Upper lobe of left lung (tissue), 6 donors: ENCODE measurements at regions not wholly inside any gene's neighbourhood (a gene's known extent, or its start where the extent isn't known, plus 50 kb on each side); places are given as distances from the start of the nearest gene placed in this dataset.

Source experiments
- ATAC-seq, 2 donors: fragments of 200-7000 bp; cut with Tn5 transposase; one replicate each; pipeline ENCODE4 v1.9.1; 2022; ENCODE audit warnings: mild to moderate bottlenecking in 2 of 2, moderate library complexity in 2 of 2; ENCODE audit not compliant: low FRiP score in 2 of 2
- DNase-seq, 2 donors: peaks; one replicate each; pipeline ENCODE4 v3.0.0-alpha.2; 2019 to 2020
- H3K27ac ChIP-seq, 4 donors: fragments of 200-600 bp; sonication (generic); one replicate each; pipeline ENCODE4 v1.5.1; 2016 to 2019
- H3K27me3 ChIP-seq, 4 donors: fragments of 200-600 bp; sonication (generic); one replicate each; pipeline ENCODE4 v1.5.1; 2017 to 2019
- H3K36me3 ChIP-seq, 4 donors: fragments of 200-600 bp; sonication (generic); one replicate each; pipeline ENCODE4 v1.5.1; 2016 to 2019
- H3K4me1 ChIP-seq, 4 donors: fragments of 200-600 bp; sonication (generic); one replicate each; pipeline ENCODE4 v1.5.1; 2018 to 2019
- H3K4me3 ChIP-seq, 4 donors: fragments of 200-600 bp; sonication (generic); one replicate each; pipeline ENCODE4 v1.5.1; 2017 to 2019; ENCODE audit warnings: mild to moderate bottlenecking in 2 of 4, moderate library complexity in 1 of 4
- H3K9me3 ChIP-seq, 4 donors: fragments of 200-600 bp; sonication (generic); one replicate each; pipeline ENCODE4 v1.5.1; 2018 to 2019
- CTCF ChIP-seq, 6 experiments: fragments of 450-650 bp in 4 of 6; fragments of 200-600 bp in 2 of 6; sonication (generic) in 2 of 6; IDR thresholded peaks; one replicate each; pipeline ENCODE4 v1.5.1; 2016 to 2019; ENCODE audit warnings: antibody characterized with exemption in 6 of 6
- EP300 ChIP-seq, 4 donors: sonication (generic); formaldehyde crosslinking; IDR thresholded peaks; one replicate each; pipeline ENCODE4 v1.5.1; 2017; ENCODE audit warnings: antibody characterized with exemption in 4 of 4, control low read depth in 2 of 4
- POLR2A ChIP-seq, 4 donors: fragments of 450-650 bp; IDR thresholded peaks; one replicate each; pipeline ENCODE4 v1.5.1; 2016 to 2017; ENCODE audit warnings: antibody characterized with exemption in 4 of 4, mild to moderate bottlenecking in 2 of 4
- POLR2AphosphoS5 ChIP-seq, 2 donors: sonication (generic); formaldehyde crosslinking; IDR thresholded peaks; one replicate each; pipeline ENCODE4 v1.5.1; 2017; ENCODE audit warnings: antibody characterized with exemption in 2 of 2
- WGBS, 2 donors: methylation state at CpG; one replicate each; pipeline ENCODE4 v1.1.5; 2017 to 2018; 5-methylcytosine and 5-hydroxymethylcytosine counted together
- donor health status: DM: no; HTN: no; CAD: no; lungs with moderate emphysema.
- donor health status: DM: no; HTN: yes; CAD: no; lungs with severe emphysema.

GRCh38 chr2:235314371-235314930 lies 179.4 kb upstream of the AGAP1 start:
- DNase-seq (no peak), ATAC-seq (no peak)
- WGBS, 2 donors, result 65 to 74% methylated on average over 10 to 11 of the region's 11 CpGs
- Histone ChIP-seq H3K27ac (no peak overlapping the region), H3K4me3 (no peak overlapping the region), H3K9me3 (no peaks in the 10 kb centered on the region), H3K4me1 (peaks cover 0 to 7% (median 0%) of the 10 kb centered on the region in 4 donors), H3K36me3 (no peaks in the 10 kb centered on the region), H3K27me3 (no peaks in the 10 kb centered on the region)
- TF ChIP-seq POLR2A (IDR thresholded peaks at IDR 0.05) (no peak), EP300 (IDR thresholded peaks at IDR 0.05) (no peak), POLR2AphosphoS5 (IDR thresholded peaks at IDR 0.05) (no peak)

GRCh38 chr2:235319095-235319494 lies 174.7 kb upstream of the AGAP1 start:
- WGBS, 2 donors, result 49 to 62% methylated on average over 4 of the region's 4 CpGs
- DNase-seq (peak in 1 of 2 donors; percentile 28), ATAC-seq (peak in 1 of 2 donors; percentile 44)
- no peaks in the 10 kb centered on the region for H3K36me3 ChIP-seq
- H3K4me1 ChIP-seq, result peaks cover 0 to 7% (median 0%) of the 10 kb centered on the region in 4 donors
- no peaks in the 10 kb centered on the region for H3K27me3 ChIP-seq
- no peak overlapping the region for H3K27ac ChIP-seq
- no peaks in the 10 kb centered on the region for H3K9me3 ChIP-seq
- TF ChIP-seq POLR2AphosphoS5 (IDR thresholded peaks at IDR 0.05) (no peak), EP300 (IDR thresholded peaks at IDR 0.05) (peak in 2 of 4 donors; percentile 19 to 42)
- no peak overlapping the region for H3K4me3 ChIP-seq

GRCh38 chr2:235320326-235320725 lies 173.5 kb upstream of the AGAP1 start:
- Histone ChIP-seq H3K36me3 (no peaks in the 10 kb centered on the region), H3K4me3 (no peak overlapping the region), H3K9me3 (no peaks in the 10 kb centered on the region), H3K4me1 (peaks cover 0 to 7% (median 0%) of the 10 kb centered on the region in 4 donors), H3K27ac (no peak overlapping the region), H3K27me3 (no peaks in the 10 kb centered on the region)
- TF ChIP-seq POLR2A (IDR thresholded peaks at IDR 0.05) (no peak), POLR2AphosphoS5 (IDR thresholded peaks at IDR 0.05) (no peak), CTCF (IDR thresholded peaks at IDR 0.05) (no peak), EP300 (IDR thresholded peaks at IDR 0.05) (no peak)
- DNase-seq (no peak), ATAC-seq (no peak)
- 92 to 95% methylated on average over 9 of the region's 9 CpGs for WGBS, 2 donors

GRCh38 chr2:235324324-235324723 lies 169.5 kb upstream of the AGAP1 start:
- Histone ChIP-seq H3K9me3 (no peaks in the 10 kb centered on the region), H3K27me3 (no peaks in the 10 kb centered on the region), H3K27ac (no peak overlapping the region), H3K36me3 (no peaks in the 10 kb centered on the region), H3K4me3 (no peak overlapping the region), H3K4me1 (no peaks in the 10 kb centered on the region)
- TF ChIP-seq EP300 (IDR thresholded peaks at IDR 0.05) (no peak), POLR2A (IDR thresholded peaks at IDR 0.05) (no peak), CTCF (IDR thresholded peaks at IDR 0.05) (no peak), POLR2AphosphoS5 (IDR thresholded peaks at IDR 0.05) (no peak)
- no peak for ATAC-seq
- DNase-seq, result no peak
- WGBS, 2 donors, result 40 to 43% methylated on average over 9 of the region's 9 CpGs

- ATAC-seq, result no peak
Measured at GRCh38 chr2:235325151-235325550, 168.7 kb upstream of the AGAP1 start.

More at GRCh38 chr2:235325151-235325550, 168.7 kb upstream of the AGAP1 start:
- no peak overlapping the region for H3K27ac ChIP-seq
- no peaks in the 10 kb centered on the region for H3K36me3 ChIP-seq
- no peak overlapping the region for H3K4me3 ChIP-seq
- no peak for DNase-seq
- 71 to 78% methylated on average over 1 to 6 of the region's 6 CpGs for WGBS, 2 donors
- no peak for TF ChIP-seq POLR2A (IDR thresholded peaks at IDR 0.05)
- no peak for TF ChIP-seq EP300 (IDR thresholded peaks at IDR 0.05)
- TF ChIP-seq POLR2AphosphoS5 (IDR thresholded peaks at IDR 0.05), result no peak
- TF ChIP-seq CTCF (IDR thresholded peaks at IDR 0.05), result no peak
- no peaks in the 10 kb centered on the region for H3K9me3 ChIP-seq
- no peaks in the 10 kb centered on the region for H3K27me3 ChIP-seq
- no peaks in the 10 kb centered on the region for H3K4me1 ChIP-seq
